GM23248 (cell line): ENCODE measurements at regions not wholly inside any gene's neighbourhood (a gene's known extent, or its start where the extent isn't known, plus 50 kb on each side); places are given as distances from the start of the nearest gene placed in this dataset.
"Not testable (repeated sequence)": the region's sequence is repeated elsewhere in the genome, so short reads cannot be mapped to it uniquely, and the experiment has no call there.

Source experiments
- DNase-seq: peaks from one replicate; pipeline ENCODE4 v3.0.0-alpha.2; 2015
- H2AFZ ChIP-seq: fragments of 200-600 bp; sonication (generic); 2 replicates; pipeline ENCODE4 v1.6.1; 2016; ENCODE audit warnings: antibody characterized with exemption
- H3F3A ChIP-seq: fragments of 200-600 bp; sonication (generic); 2 replicates; pipeline ENCODE4 v1.6.1; 2016; ENCODE audit warnings: mild to moderate bottlenecking, antibody characterized with exemption, mixed run types; ENCODE audit not compliant: insufficient read depth
- H3K27ac ChIP-seq: fragments of 200-600 bp; sonication (generic); 2 replicates; pipeline ENCODE4 v1.5.1; 2016; ENCODE audit warnings: mild to moderate bottlenecking
- H3K27me3 ChIP-seq: fragments of 200-600 bp; sonication (generic); replicated peaks from 2 replicates; pipeline ENCODE4 v1.6.1; 2016; ENCODE audit warnings: mild to moderate bottlenecking; ENCODE audit not compliant: insufficient read depth
- H3K36me3 ChIP-seq: fragments of 200-600 bp; sonication (generic); 2 replicates; pipeline ENCODE4 v1.6.1; 2016; ENCODE audit warnings: low read depth, mild to moderate bottlenecking
- H3K4me1 ChIP-seq: fragments of 200-600 bp; sonication (generic); 2 replicates; pipeline ENCODE4 v1.6.1; 2016; ENCODE audit warnings: mild to moderate bottlenecking; ENCODE audit not compliant: insufficient read depth
- H3K4me2 ChIP-seq: fragments of 200-600 bp; sonication (generic); one replicate; pipeline ENCODE4 v1.6.1; 2016; ENCODE audit warnings: mild to moderate bottlenecking; ENCODE audit not compliant: unreplicated experiment
- H3K4me3 ChIP-seq: fragments of 200-600 bp; sonication (generic); 2 replicates; pipeline ENCODE4 v1.5.1; 2016; ENCODE audit warnings: mild to moderate bottlenecking
- H3K79me2 ChIP-seq: fragments of 200-600 bp; sonication (generic); 2 replicates; pipeline ENCODE4 v1.6.1; 2016; ENCODE audit warnings: mild to moderate bottlenecking; ENCODE audit not compliant: insufficient read depth
- H3K9ac ChIP-seq: fragments of 200-600 bp; sonication (generic); 2 replicates; pipeline ENCODE4 v1.6.1; 2016; ENCODE audit warnings: mild to moderate bottlenecking
- H3K9me2 ChIP-seq: fragments of 200-600 bp; sonication (generic); 2 replicates; pipeline ENCODE4 v1.6.1; 2016; ENCODE audit warnings: mixed run types, mild to moderate bottlenecking, moderate library complexity; ENCODE audit not compliant: insufficient read depth
- H3K9me3 ChIP-seq: fragments of 200-600 bp; sonication (generic); one replicate; pipeline ENCODE4 v1.6.1; 2017; ENCODE audit warnings: low read depth
- H4K20me1 ChIP-seq: fragments of 200-600 bp; sonication (generic); 2 replicates; pipeline ENCODE4 v1.6.0; 2016; ENCODE audit not compliant: insufficient read depth
- EZH2 ChIP-seq: fragments of 200-600 bp; sonication (generic); IDR thresholded peaks from 2 replicates; pipeline ENCODE4 v1.6.1; 2018; ENCODE audit warnings: antibody characterized with exemption, mild to moderate bottlenecking; ENCODE audit not compliant: insufficient read depth, poor library complexity, severe bottlenecking
- EZH2phosphoT487 ChIP-seq: fragments of 200-600 bp; sonication (generic); IDR thresholded peaks from 2 replicates; pipeline ENCODE4 v1.6.1; 2018; ENCODE audit warnings: antibody characterized with exemption, moderate library complexity, mild to moderate bottlenecking, low read depth; ENCODE audit not compliant: insufficient read depth
- WGBS, 2 experiments: methylation state at CpG; one replicate each; pipeline ENCODE4 v1.1.6; 2015 to 2017; ENCODE audit warnings: low lambda C conversion rate in 2 of 2, low coverage in 1 of 2; ENCODE audit errors: missing lambda C conversion rate in 2 of 2; 5-methylcytosine and 5-hydroxymethylcytosine counted together
- in situ Hi-C: fragments of 300-500 bp; cut with MboI; formaldehyde crosslinking; loops from 2 replicates; pipeline ENCODE4 v1.15.0; 2020

GRCh38 chr18:60180671-60181070, 191.9 kb downstream of the MC4R start:
- H3K4me3 ChIP-seq, result no peak overlapping the region
- no peak overlapping the region for H3K27ac ChIP-seq
- no peaks in the 10 kb centered on the region for H3K79me2 ChIP-seq
- 90 to 92% methylated on average over 5 of the region's 5 CpGs for WGBS, 2 experiments
- H3K27me3 ChIP-seq, result no peaks in the 10 kb centered on the region
- H3F3A ChIP-seq, result no peaks in the 10 kb centered on the region
- DNase-seq, result no peak
- H3K9me3 ChIP-seq, result no peaks in the 10 kb centered on the region
- H2AFZ ChIP-seq, result no peak overlapping the region
- no peaks in the 10 kb centered on the region for H3K4me1 ChIP-seq
- H3K4me2 ChIP-seq, result no peak overlapping the region
- in situ Hi-C loops, result no loop called here
- H3K9me2 ChIP-seq, result no peaks in the 10 kb centered on the region
- no peak overlapping the region for H3K9ac ChIP-seq
- no peaks in the 10 kb centered on the region for H3K36me3 ChIP-seq
- no peaks in the 10 kb centered on the region for H4K20me1 ChIP-seq
- TF ChIP-seq EZH2, result no peak
- TF ChIP-seq EZH2phosphoT487, result no peak

DNA sequence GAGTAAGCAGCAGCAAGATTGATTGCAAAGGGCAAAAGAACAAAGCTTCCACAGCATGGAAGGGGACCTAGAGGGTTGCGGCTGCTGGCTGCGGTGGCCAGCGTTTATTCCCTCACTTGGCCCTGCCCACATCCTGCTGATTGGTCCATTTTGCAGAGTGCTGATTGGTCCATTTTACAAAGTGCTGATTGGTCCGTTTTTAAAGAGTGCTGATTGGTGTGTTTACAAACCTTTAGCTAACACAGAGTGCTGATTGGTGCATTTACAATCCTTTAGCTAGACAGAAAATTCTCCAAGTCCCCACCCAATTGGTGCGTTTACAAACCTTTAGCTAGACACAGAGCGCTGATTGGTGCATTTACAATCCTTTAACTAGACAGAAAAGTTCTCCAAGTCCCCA, 194.4 kb downstream of the MC4R start:
- H3K9ac ChIP-seq, H3F3A ChIP-seq, H3K79me2 ChIP-seq, H3K27me3 ChIP-seq, in situ Hi-C loops, H2AFZ ChIP-seq, H3K4me1 ChIP-seq, DNase-seq, H4K20me1 ChIP-seq, H3K4me3 ChIP-seq, H3K36me3 ChIP-seq, H3K4me2 ChIP-seq, H3K27ac ChIP-seq, H3K9me2 ChIP-seq, H3K9me3 ChIP-seq: not testable (repeated sequence)
- WGBS, 2 experiments, result 75 to 79% methylated on average over 6 of the region's 6 CpGs

GRCh38 chr18:60176259-60176658, 196.3 kb downstream of the MC4R start:
- Histone ChIP-seq H3K36me3 (no peaks in the 10 kb centered on the region), H2AFZ (no peak overlapping the region), H3K79me2 (no peaks in the 10 kb centered on the region), H3K9ac (no peak overlapping the region), H3K9me3 (no peaks in the 10 kb centered on the region), H3K4me2 (no peak overlapping the region), H3K9me2 (no peaks in the 10 kb centered on the region), H3K4me3 (no peak overlapping the region), H3K4me1 (no peaks in the 10 kb centered on the region), H3K27ac (no peak overlapping the region), H3F3A (no peaks in the 10 kb centered on the region), H3K27me3 (no peaks in the 10 kb centered on the region), H4K20me1 (no peaks in the 10 kb centered on the region)
- no peak for TF ChIP-seq EZH2
- TF ChIP-seq EZH2phosphoT487, result no peak
- in situ Hi-C loops, result no loop called here
- no peak for DNase-seq
- 78 to 88% methylated on average over 1 of the region's 1 CpG for WGBS, 2 experiments

DNA sequence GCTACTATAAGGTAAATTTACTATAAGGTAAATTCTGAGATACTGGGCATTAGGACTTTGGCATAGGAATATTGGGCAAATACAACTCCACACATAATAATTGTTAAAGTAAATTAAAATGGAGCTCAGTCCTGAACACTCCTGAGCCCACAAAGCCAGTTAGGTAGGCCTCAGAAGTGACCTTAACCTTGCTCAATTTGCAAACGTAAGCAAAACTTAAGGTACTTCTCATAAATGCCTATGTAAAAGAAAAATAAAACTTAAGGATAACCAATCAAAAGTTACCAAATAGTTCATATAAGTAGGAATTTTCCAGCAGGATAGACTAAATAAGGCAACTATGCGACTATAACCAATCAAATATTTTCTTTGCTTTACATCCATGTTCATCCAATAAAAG, 197.7 kb downstream of the MC4R start:
- no peak for TF ChIP-seq EZH2phosphoT487
- TF ChIP-seq EZH2, result no peak
- Histone ChIP-seq H3K4me3 (no peak overlapping the region), H2AFZ (no peak overlapping the region), H4K20me1 (no peaks in the 10 kb centered on the region), H3K4me1 (no peaks in the 10 kb centered on the region), H3K79me2 (no peaks in the 10 kb centered on the region), H3K27ac (no peak overlapping the region), H3K27me3 (no peaks in the 10 kb centered on the region), H3K36me3 (no peaks in the 10 kb centered on the region), H3K9me2 (no peaks in the 10 kb centered on the region), H3K4me2 (no peak overlapping the region), H3F3A (no peaks in the 10 kb centered on the region), H3K9ac (no peak overlapping the region), H3K9me3 (no peaks in the 10 kb centered on the region)
- in situ Hi-C loops, result no loop called here
- 47 to 50% methylated on average over 2 of the region's 2 CpGs for WGBS, 2 experiments
- DNase-seq, result no peak

GRCh38 chr18:60172030-60172429, 200.5 kb downstream of the MC4R start:
- Histone ChIP-seq H3K27ac (no peak overlapping the region), H3K9me3 (no peaks in the 10 kb centered on the region), H3K4me1 (no peaks in the 10 kb centered on the region), H2AFZ (no peak overlapping the region), H3K36me3 (no peaks in the 10 kb centered on the region), H4K20me1 (no peaks in the 10 kb centered on the region), H3K9ac (no peak overlapping the region), H3K4me3 (no peak overlapping the region), H3K79me2 (no peaks in the 10 kb centered on the region), H3F3A (no peaks in the 10 kb centered on the region), H3K4me2 (no peak overlapping the region), H3K27me3 (no peaks in the 10 kb centered on the region), H3K9me2 (no peaks in the 10 kb centered on the region)
- in situ Hi-C loops, result no loop called here
- DNase-seq, result no peak
- WGBS, 2 experiments, result 85 to 91% methylated on average over 2 of the region's 2 CpGs
- TF ChIP-seq EZH2phosphoT487 (no peak), EZH2 (no peak)
